ENCODE measurements at regions not wholly inside any gene's neighbourhood (a gene's known extent, or its start where the extent isn't known, plus 50 kb on each side); places are given as distances from the start of the nearest gene placed in this dataset.

GRCh38 chr2:158732573-158733429 is 62.3 kb upstream of the DAPL1 start:
- intact Hi-C loops (cut with DNase I), result no loop called here
- Histone ChIP-seq H3K4me1 (no peaks in the 10 kb centered on the region), H3K27ac (no peak overlapping the region), H3K27me3 (no peaks in the 10 kb centered on the region), H3K4me3 (no peak overlapping the region), H3K36me3 (no peaks in the 10 kb centered on the region), H3K9me3 (no peaks in the 10 kb centered on the region)
- TF ChIP-seq CTCF (IDR thresholded peaks at IDR 0.05), result no peak
- 78 to 88% methylated on average over 5 of the region's 5 CpGs for WGBS, 2 donors
- FAIRE-seq, result no peak
- no peak for ATAC-seq
- DNase-seq, result no peak

- Histone ChIP-seq H3K9me3 (no peaks in the 10 kb centered on the region), H3K4me3 (no peak overlapping the region), H3K27ac (no peak overlapping the region), H3K36me3 (no peaks in the 10 kb centered on the region), H3K4me1 (no peaks in the 10 kb centered on the region), H3K27me3 (no peaks in the 10 kb centered on the region)
- TF ChIP-seq CTCF (IDR thresholded peaks at IDR 0.05), result no peak
- ATAC-seq (no peak), FAIRE-seq (no peak), DNase-seq (no peak)
- intact Hi-C loops (cut with DNase I), result no loop called here
- WGBS, 2 donors, result 81 to 82% methylated on average over 7 of the region's 7 CpGs
Measured at GRCh38 chr2:158733430-158733755, 61.7 kb upstream of the DAPL1 start.

GRCh38 chr2:158734442-158734841 is 60.7 kb upstream of the DAPL1 start:
- DNase-seq (no peak), FAIRE-seq (no peak), ATAC-seq (no peak)
- WGBS, 2 donors, result 76 to 81% methylated on average over 7 of the region's 7 CpGs
- Histone ChIP-seq H3K4me3 (no peak overlapping the region), H3K9me3 (no peaks in the 10 kb centered on the region), H3K27ac (no peak overlapping the region), H3K27me3 (no peaks in the 10 kb centered on the region), H3K4me1 (no peaks in the 10 kb centered on the region), H3K36me3 (no peaks in the 10 kb centered on the region)
- no peak for TF ChIP-seq CTCF (IDR thresholded peaks at IDR 0.05)
- intact Hi-C loops (cut with DNase I), result no loop called here

GRCh38 chr2:158735822-158736580 is 59.1 kb upstream of the DAPL1 start:
- no peaks in the 10 kb centered on the region for H3K36me3 ChIP-seq
- FAIRE-seq (no peak), ATAC-seq (no peak), DNase-seq (no peak)
- no peak for TF ChIP-seq CTCF (IDR thresholded peaks at IDR 0.05)
- WGBS, 2 donors, result 79 to 86% methylated on average over 5 of the region's 5 CpGs
- intact Hi-C loops (cut with DNase I), result no loop called here
- H3K27me3 ChIP-seq, result no peaks in the 10 kb centered on the region
- no peaks in the 10 kb centered on the region for H3K9me3 ChIP-seq
- no peak overlapping the region for H3K27ac ChIP-seq
- no peaks in the 10 kb centered on the region for H3K4me1 ChIP-seq
- H3K4me3 ChIP-seq, result no peak overlapping the region

- DNase-seq (no peak), ATAC-seq (no peak), FAIRE-seq (no peak)
- Histone ChIP-seq H3K4me1 (no peaks in the 10 kb centered on the region), H3K27me3 (no peaks in the 10 kb centered on the region), H3K27ac (no peak overlapping the region), H3K36me3 (no peaks in the 10 kb centered on the region), H3K4me3 (no peak overlapping the region), H3K9me3 (no peaks in the 10 kb centered on the region)
- intact Hi-C loops (cut with DNase I), result no loop called here
- 62 to 75% methylated on average over 5 of the region's 5 CpGs for WGBS, 2 donors
- no peak for TF ChIP-seq CTCF (IDR thresholded peaks at IDR 0.05)
Measured at GRCh38 chr2:158738363-158738762, 56.8 kb upstream of the DAPL1 start.

Measured in pancreas (tissue), 10 donors.